GM12891 (cell line): ENCODE measurements at regions not wholly inside any gene's neighbourhood (a gene's known extent, or its start where the extent isn't known, plus 50 kb on each side); places are given as distances from the start of the nearest gene placed in this dataset.

Experiments
- PAX5 ChIP-seq: IDR thresholded peaks from 2 replicates; pipeline ENCODE4 v1.6.1; 2011; ENCODE audit warnings: low read length, moderate library complexity, mild to moderate bottlenecking; ENCODE audit not compliant: insufficient read depth, severe bottlenecking
- POLR2A ChIP-seq: IDR thresholded peaks from 2 replicates; pipeline ENCODE4 v1.6.1; 2011; ENCODE audit warnings: low read depth, low read length, control low read depth
- POLR2AphosphoS5 ChIP-seq: IDR thresholded peaks from 2 replicates; pipeline ENCODE4 v1.6.1; 2011; ENCODE audit warnings: low read depth, low read length, control low read depth
- POU2F2 ChIP-seq: IDR thresholded peaks from 2 replicates; pipeline ENCODE4 v1.6.1; 2011; ENCODE audit warnings: low read depth, mild to moderate bottlenecking, control low read depth, low read length, moderate library complexity
- SPI1 ChIP-seq: IDR thresholded peaks from 2 replicates; pipeline ENCODE4 v1.6.1; 2011; ENCODE audit warnings: low read depth, low read length, control low read depth
- TAF1 ChIP-seq: IDR thresholded peaks from 2 replicates; pipeline ENCODE4 v1.6.1; 2011; ENCODE audit warnings: low read depth, low read length, control low read depth

DNA sequence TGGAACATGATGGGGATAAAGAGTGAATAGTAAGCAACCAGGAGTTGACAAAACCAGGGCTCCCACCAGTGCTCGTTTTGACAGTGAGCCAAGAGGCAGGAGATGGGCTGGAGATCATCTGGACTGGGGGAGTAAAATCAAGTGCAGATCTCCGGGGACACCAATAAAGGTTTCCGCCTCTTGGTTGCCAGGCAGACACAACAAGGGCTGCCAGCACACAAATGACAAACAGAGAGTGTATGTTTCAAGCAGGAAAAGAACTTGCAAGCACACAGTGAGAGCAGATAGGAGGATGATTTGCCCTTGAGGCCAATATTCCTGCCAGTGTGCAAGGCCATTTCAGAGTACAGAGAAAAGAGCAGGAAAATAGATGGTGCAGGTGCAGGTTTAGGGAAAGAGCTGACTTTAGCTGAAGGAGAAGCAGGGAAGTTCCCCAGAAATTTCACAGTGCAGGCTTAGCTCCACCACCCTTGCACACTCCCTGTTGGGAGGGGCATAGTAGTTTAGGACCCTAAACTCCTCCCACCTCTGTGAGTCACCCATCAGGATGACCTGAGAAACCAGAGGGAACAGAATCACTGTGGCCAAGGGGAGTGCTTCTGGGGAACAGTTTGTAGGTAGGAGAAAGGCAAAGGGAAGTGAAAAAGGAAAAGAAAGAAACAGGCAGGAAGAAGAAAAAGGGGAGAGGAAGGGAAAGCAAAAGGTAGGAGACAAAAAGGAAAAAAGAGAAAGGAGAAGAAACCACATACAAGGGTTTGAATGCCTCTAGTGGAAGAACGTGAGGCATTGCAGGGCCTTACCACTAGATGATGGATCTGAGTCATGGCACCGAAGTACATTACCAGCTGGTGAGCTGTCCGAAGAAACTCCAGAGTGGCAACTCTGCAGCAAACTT, 404.4 kb downstream of the SLC6A15 start:
- TF ChIP-seq POLR2A (no peak), PAX5 (no peak), POLR2AphosphoS5 (no peak), TAF1 (no peak), SPI1 (no peak), POU2F2 (no peak)
